ENCODE measurements at regions not wholly inside any gene's neighbourhood (a gene's known extent, or its start where the extent isn't known, plus 50 kb on each side); places are given as distances from the start of the nearest gene placed in this dataset.
"Not testable (repeated sequence)": the region's sequence is repeated elsewhere in the genome, so short reads cannot be mapped to it uniquely, and the experiment has no call there.

GRCh38 chr2:192551760-192552159, 357.0 kb upstream of the TMEFF2 start:
- no peak overlapping the region for H3K4me2 ChIP-seq (ENCODE audit: low read length)
- intact Hi-C loops (cut with micrococcal nuclease): no loop called here
- H3K9ac ChIP-seq (ENCODE audit: low read length): no peak overlapping the region
- no peaks in the 10 kb centered on the region for H4K20me1 ChIP-seq (ENCODE audit: low read length)
- no peak overlapping the region for H3K27ac ChIP-seq (ENCODE audit: low read length)
- no peak overlapping the region for H3K4me3 ChIP-seq (ENCODE audit: low read length)
- no peaks in the 10 kb centered on the region for H3K27me3 ChIP-seq (ENCODE audit: low read length)
- no peak overlapping the region for H2AFZ ChIP-seq (ENCODE audit: low read length)
- BruUV-seq (replicated peaks): no TSS peak
- CTCF ChIA-PET: no interaction called here
- no peaks in the 10 kb centered on the region for H3F3A ChIP-seq (ENCODE audit: low read length, unreplicated experiment)
- POLR2A ChIA-PET (ENCODE audit: unreplicated experiment): no interaction called here
- no peaks in the 10 kb centered on the region for H3K79me2 ChIP-seq (ENCODE audit: low read length)
- no peaks in the 10 kb centered on the region for H3K9me2 ChIP-seq (replicated peaks; ENCODE audit: low read length)
- H3K9me3 ChIP-seq (ENCODE audit: low read length): no peaks in the 10 kb centered on the region
- DNase-seq (no peak), ATAC-seq (no peak)
- no peak for TF ChIP-seq EZH2 (IDR thresholded peaks at IDR 0.05; ENCODE audit: low read length, unreplicated experiment)
- H3K36me3 ChIP-seq (ENCODE audit: low read depth, low read length): no peaks in the 10 kb centered on the region
- H3K4me1 ChIP-seq (ENCODE audit: insufficient read depth, low read length): no peaks in the 10 kb centered on the region

DNA sequence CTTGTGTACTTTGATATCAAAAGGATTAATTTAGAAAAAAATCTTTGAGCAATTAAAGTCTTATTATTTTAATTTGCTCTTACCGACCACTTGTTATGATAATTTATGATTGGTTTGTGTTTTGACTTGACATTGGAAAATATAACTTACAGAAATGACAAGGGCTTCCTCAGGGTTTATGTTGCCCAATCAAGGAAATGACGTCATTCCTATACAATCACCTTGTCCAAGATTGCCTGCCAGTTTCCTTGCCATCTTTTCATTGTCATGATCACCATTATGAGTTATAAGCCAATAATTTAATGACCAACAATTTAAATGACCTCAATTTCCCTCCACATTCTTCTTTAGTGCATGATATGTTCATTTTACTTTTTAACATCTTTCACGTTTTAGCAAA, 351.8 kb upstream of the TMEFF2 start:
- DNase-seq (peak; percentile 40), ATAC-seq (no peak; the same call in 1 of the 2 replicates)
- no TSS peak for BruUV-seq (replicated peaks)
- intact Hi-C loops (cut with micrococcal nuclease): no loop called here
- Histone ChIP-seq H3K4me1 (ENCODE audit: insufficient read depth, low read length) (no peaks in the 10 kb centered on the region), H3K27me3 (ENCODE audit: low read length) (no peaks in the 10 kb centered on the region), H3K79me2 (ENCODE audit: low read length) (no peaks in the 10 kb centered on the region), H3K9me2 (replicated peaks; ENCODE audit: low read length) (no peaks in the 10 kb centered on the region), H3K4me2 (ENCODE audit: low read length) (no peak overlapping the region), H3K27ac (ENCODE audit: low read length) (no peak overlapping the region), H3K36me3 (ENCODE audit: low read depth, low read length) (no peaks in the 10 kb centered on the region), H3F3A (ENCODE audit: low read length, unreplicated experiment) (no peaks in the 10 kb centered on the region), H3K9me3 (ENCODE audit: low read length) (no peaks in the 10 kb centered on the region), H2AFZ (ENCODE audit: low read length) (no peak overlapping the region), H3K4me3 (ENCODE audit: low read length) (no peak overlapping the region), H3K9ac (ENCODE audit: low read length) (no peak overlapping the region), H4K20me1 (ENCODE audit: low read length) (no peaks in the 10 kb centered on the region)
- CTCF ChIA-PET: no interaction called here
- POLR2A ChIA-PET (ENCODE audit: unreplicated experiment): no interaction called here
- TF ChIP-seq, protein P1, sequence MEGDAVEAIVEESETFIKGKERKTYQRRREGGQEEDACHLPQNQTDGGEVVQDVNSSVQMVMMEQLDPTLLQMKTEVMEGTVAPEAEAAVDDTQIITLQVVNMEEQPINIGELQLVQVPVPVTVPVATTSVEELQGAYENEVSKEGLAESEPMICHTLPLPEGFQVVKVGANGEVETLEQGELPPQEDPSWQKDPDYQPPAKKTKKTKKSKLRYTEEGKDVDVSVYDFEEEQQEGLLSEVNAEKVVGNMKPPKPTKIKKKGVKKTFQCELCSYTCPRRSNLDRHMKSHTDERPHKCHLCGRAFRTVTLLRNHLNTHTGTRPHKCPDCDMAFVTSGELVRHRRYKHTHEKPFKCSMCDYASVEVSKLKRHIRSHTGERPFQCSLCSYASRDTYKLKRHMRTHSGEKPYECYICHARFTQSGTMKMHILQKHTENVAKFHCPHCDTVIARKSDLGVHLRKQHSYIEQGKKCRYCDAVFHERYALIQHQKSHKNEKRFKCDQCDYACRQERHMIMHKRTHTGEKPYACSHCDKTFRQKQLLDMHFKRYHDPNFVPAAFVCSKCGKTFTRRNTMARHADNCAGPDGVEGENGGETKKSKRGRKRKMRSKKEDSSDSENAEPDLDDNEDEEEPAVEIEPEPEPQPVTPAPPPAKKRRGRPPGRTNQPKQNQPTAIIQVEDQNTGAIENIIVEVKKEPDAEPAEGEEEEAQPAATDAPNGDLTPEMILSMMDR (conservative IDR thresholded peaks at IDR 0.05; ENCODE audit: low read depth, low read length): no peak
- TF ChIP-seq EZH2phosphoT487 (IDR thresholded peaks at IDR 0.05; ENCODE audit: borderline replicate concordance, low read length) (no peak), EZH2 (IDR thresholded peaks at IDR 0.05; ENCODE audit: low read length, unreplicated experiment) (no peak)

GRCh38 chr2:192544371-192544955, 349.7 kb upstream of the TMEFF2 start:
- no peak for ATAC-seq
- H4K20me1 ChIP-seq (ENCODE audit: low read length): no peaks in the 10 kb centered on the region
- H3K27ac ChIP-seq (ENCODE audit: low read length): no peak overlapping the region
- intact Hi-C loops (cut with micrococcal nuclease): no loop called here
- CTCF ChIA-PET: no interaction called here
- no TSS peak for BruUV-seq (replicated peaks)
- H3K27me3 ChIP-seq (ENCODE audit: low read length): no peaks in the 10 kb centered on the region
- H3K4me3 ChIP-seq (ENCODE audit: low read length): no peak overlapping the region
- DNase-seq: no peak
- H3K4me1 ChIP-seq (ENCODE audit: insufficient read depth, low read length): no peaks in the 10 kb centered on the region
- no peaks in the 10 kb centered on the region for H3F3A ChIP-seq (ENCODE audit: low read length, unreplicated experiment)
- POLR2A ChIA-PET (ENCODE audit: unreplicated experiment): no interaction called here
- H3K79me2 ChIP-seq (ENCODE audit: low read length): no peaks in the 10 kb centered on the region
- H3K9me3 ChIP-seq (ENCODE audit: low read length): no peaks in the 10 kb centered on the region
- no peak overlapping the region for H2AFZ ChIP-seq (ENCODE audit: low read length)
- H3K9ac ChIP-seq (ENCODE audit: low read length): no peak overlapping the region
- no peaks in the 10 kb centered on the region for H3K9me2 ChIP-seq (replicated peaks; ENCODE audit: low read length)
- TF ChIP-seq EZH2phosphoT487 (IDR thresholded peaks at IDR 0.05; ENCODE audit: borderline replicate concordance, low read length) (no peak), EZH2 (IDR thresholded peaks at IDR 0.05; ENCODE audit: low read length, unreplicated experiment) (no peak)
- TF ChIP-seq, protein P1 (conservative IDR thresholded peaks at IDR 0.05; ENCODE audit: low read depth, low read length): no peak
- H3K4me2 ChIP-seq (ENCODE audit: low read length): no peak overlapping the region
- H3K36me3 ChIP-seq (ENCODE audit: low read depth, low read length): no peaks in the 10 kb centered on the region

GRCh38 chr2:192542148-192543066, 347.7 kb upstream of the TMEFF2 start:
- H3K36me3 ChIP-seq (ENCODE audit: low read depth, low read length); ATAC-seq; H3K79me2 ChIP-seq (ENCODE audit: low read length); H3K9me2 ChIP-seq (replicated peaks; ENCODE audit: low read length); H2AFZ ChIP-seq (ENCODE audit: low read length); H3K4me3 ChIP-seq (ENCODE audit: low read length); H3K9ac ChIP-seq (ENCODE audit: low read length); H4K20me1 ChIP-seq (ENCODE audit: low read length); DNase-seq; POLR2A ChIA-PET (ENCODE audit: unreplicated experiment); H3K27me3 ChIP-seq (ENCODE audit: low read length); H3K4me1 ChIP-seq (ENCODE audit: insufficient read depth, low read length); CTCF ChIA-PET; H3F3A ChIP-seq (ENCODE audit: low read length, unreplicated experiment); H3K27ac ChIP-seq (ENCODE audit: low read length); H3K4me2 ChIP-seq (ENCODE audit: low read length); intact Hi-C loops (cut with micrococcal nuclease); H3K9me3 ChIP-seq (ENCODE audit: low read length); BruUV-seq (replicated peaks): not testable (repeated sequence)
